GM21723 (cell line): ENCODE measurements at regions not wholly inside any gene's neighbourhood (a gene's known extent, or its start where the extent isn't known, plus 50 kb on each side); places are given as distances from the start of the nearest gene placed in this dataset.

Experiments
- ATAC-seq: cut with Tn5 transposase; IDR thresholded peaks from one replicate; pipeline ENCODE4 v1.9.1; 2021; ENCODE audit warnings: mild to moderate bottlenecking, moderate library complexity; ENCODE audit not compliant: unreplicated experiment

- ATAC-seq, result no peak
Measured at GRCh38 chr9:81394881-81395675, 294.3 kb downstream of the TLE1 start.

- no peak for ATAC-seq
Measured at GRCh38 chr9:81393985-81394811, 295.1 kb downstream of the TLE1 start.

- no peak for ATAC-seq
Measured at GRCh38 chr9:81391457-81391825, 297.9 kb downstream of the TLE1 start.

GRCh38 chr9:81390792-81391456 is 298.4 kb downstream of the TLE1 start:
- no peak for ATAC-seq

GRCh38 chr9:81389569-81389993 is 299.8 kb downstream of the TLE1 start:
- ATAC-seq, result no peak

- no peak for ATAC-seq
Measured at GRCh38 chr9:81388831-81389230, 300.5 kb downstream of the TLE1 start.

GRCh38 chr9:81387360-81388106 is 301.8 kb downstream of the TLE1 start:
- ATAC-seq, result no peak

- no peak for ATAC-seq
Measured at GRCh38 chr9:81384911-81385310, 304.4 kb downstream of the TLE1 start.

GRCh38 chr9:81382281-81382680 is 307.1 kb downstream of the TLE1 start:
- ATAC-seq, result no peak

- ATAC-seq, result no peak
Measured at GRCh38 chr9:81381694-81382093, 307.7 kb downstream of the TLE1 start.

- ATAC-seq, result no peak
Measured at GRCh38 chr9:81380504-81381359, 308.6 kb downstream of the TLE1 start.

GRCh38 chr9:81379655-81380054 is 309.7 kb downstream of the TLE1 start:
- ATAC-seq, result no peak

GRCh38 chr9:81377921-81378320 is 311.4 kb downstream of the TLE1 start:
- ATAC-seq, result no peak

- ATAC-seq, result no peak
Measured at GRCh38 chr9:81377320-81377719, 312.0 kb downstream of the TLE1 start.

- no peak for ATAC-seq
Measured at GRCh38 chr9:81375187-81376100, 313.9 kb downstream of the TLE1 start.

GRCh38 chr9:81374459-81375186 is 314.7 kb downstream of the TLE1 start:
- no peak for ATAC-seq

- no peak for ATAC-seq
Measured at GRCh38 chr9:81373294-81373693, 316.1 kb downstream of the TLE1 start.

- no peak for ATAC-seq
Measured at GRCh38 chr9:81372628-81373191, 316.6 kb downstream of the TLE1 start.
